Fibroblast of lung (primary cell): ENCODE measurements at regions not wholly inside any gene's neighbourhood (a gene's known extent, or its start where the extent isn't known, plus 50 kb on each side); places are given as distances from the start of the nearest gene placed in this dataset.

Experiments
- DNase-seq, 2 donors: peaks; one replicate each; pipeline versions ENCODE4 v3.0.0 to v3.0.0-alpha.2; 2010; ENCODE audit warnings: low read depth in 2 of 2
- H2AFZ ChIP-seq: 2 replicates; pipeline ENCODE4 v1.5.1; 2012; ENCODE audit warnings: low read length, control low read depth, inconsistent platforms
- H3K27ac ChIP-seq: 2 replicates; pipeline ENCODE4 v1.5.1; 2011; ENCODE audit warnings: low read length, control low read depth; ENCODE audit not compliant: insufficient read depth
- H3K27me3 ChIP-seq: 2 replicates; pipeline ENCODE4 v1.5.1; 2011; ENCODE audit warnings: mild to moderate bottlenecking, low read length; ENCODE audit not compliant: control insufficient read depth, insufficient read depth
- H3K36me3 ChIP-seq: 2 replicates; pipeline ENCODE4 v1.5.1; 2011; ENCODE audit warnings: low read length; ENCODE audit not compliant: control insufficient read depth, insufficient read depth
- H3K4me1 ChIP-seq: 2 replicates; pipeline ENCODE4 v1.5.1; 2011; ENCODE audit warnings: low read length; ENCODE audit not compliant: control insufficient read depth, insufficient read depth; ENCODE audit errors: extremely low read depth
- H3K4me2 ChIP-seq: 2 replicates; pipeline ENCODE4 v1.5.1; 2011; ENCODE audit warnings: low read length, control low read depth; ENCODE audit not compliant: insufficient read depth; ENCODE audit errors: extremely low read depth
- H3K4me3 ChIP-seq, 4 experiments: fragments of 200-600 bp in 1 of 4; sonication (generic) in 1 of 4; replicated peaks in 1 of 4; 2 replicates each; pipeline ENCODE4 v1.5.1; 2011 to 2016; ENCODE audit warnings: low read length in 4 of 4, low read depth in 3 of 4, mild to moderate bottlenecking in 3 of 4, control low read depth in 2 of 4, inconsistent platforms in 1 of 4, mixed read lengths in 1 of 4; ENCODE audit not compliant: insufficient read depth in 1 of 4; ENCODE audit errors: control extremely low read depth in 1 of 4
- H3K79me2 ChIP-seq: 2 replicates; pipeline ENCODE4 v1.5.1; 2012; ENCODE audit warnings: mild to moderate bottlenecking, low read length, inconsistent platforms; ENCODE audit not compliant: control insufficient read depth, insufficient read depth
- H3K9ac ChIP-seq: 2 replicates; pipeline ENCODE4 v1.5.1; 2011; ENCODE audit warnings: mild to moderate bottlenecking, low read length, control low read depth; ENCODE audit not compliant: insufficient read depth
- H3K9me3 ChIP-seq: 2 replicates; pipeline ENCODE4 v1.5.1; 2012; ENCODE audit warnings: low read depth, low read length; ENCODE audit not compliant: control insufficient read depth, insufficient read depth
- H4K20me1 ChIP-seq: 2 replicates; pipeline ENCODE4 v1.5.1; 2011; ENCODE audit warnings: low read length; ENCODE audit not compliant: control insufficient read depth, insufficient read depth; ENCODE audit errors: extremely low read depth
- CTCF ChIP-seq, 2 donors: IDR thresholded peaks in 1 of 2; conservative IDR thresholded peaks in 1 of 2; 1 replicate in 1 of 2; 2 replicates in 1 of 2; pipeline ENCODE4 v1.5.1; 2011 to 2012; ENCODE audit warnings: low read length in 2 of 2, control low read depth in 1 of 2, inconsistent platforms in 1 of 2, low read depth in 1 of 2, mild to moderate bottlenecking in 1 of 2
- EZH2 ChIP-seq: IDR thresholded peaks from 2 replicates; pipeline ENCODE4 v1.5.1; 2012; ENCODE audit warnings: low read length, control low read depth, mild to moderate bottlenecking; ENCODE audit errors: missing control alignments

DNA sequence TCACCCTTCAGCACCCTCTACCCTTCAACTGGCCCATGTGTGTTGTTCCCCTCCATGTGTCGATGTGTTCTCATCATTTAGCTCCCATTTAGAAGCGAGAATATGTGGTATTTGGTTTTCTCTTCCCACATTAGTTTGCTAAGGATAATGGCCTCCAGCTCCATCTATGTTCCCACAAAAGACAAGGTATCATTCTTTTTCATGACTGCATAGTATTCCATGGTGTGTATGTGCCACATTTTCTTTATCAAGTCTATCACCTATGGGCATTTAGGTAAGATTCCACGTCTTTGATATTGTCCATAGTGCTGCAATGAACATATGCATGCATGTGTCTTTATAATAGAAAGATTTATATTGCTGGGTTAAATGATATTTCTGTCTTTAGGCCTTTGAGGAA is 325.1 kb upstream of the ADAMTS16 start:
- no peaks in the 10 kb centered on the region for H3K9me3 ChIP-seq
- TF ChIP-seq CTCF (conservative IDR thresholded peaks at IDR 0.05 in 1 of 2, IDR thresholded peaks at IDR 0.05 in 1 of 2; ENCODE audit: low read depth in 1 of 2, low read length in 2 of 2) (no peak), EZH2 (no peak)
- no peak for DNase-seq
- no peaks in the 10 kb centered on the region for H3K79me2 ChIP-seq
- H3K4me1 ChIP-seq = no peaks in the 10 kb centered on the region
- H3K4me3 ChIP-seq = no peak overlapping the region
- H4K20me1 ChIP-seq = no peaks in the 10 kb centered on the region
- no peak overlapping the region for H2AFZ ChIP-seq
- H3K36me3 ChIP-seq = no peaks in the 10 kb centered on the region
- no peak overlapping the region for H3K4me2 ChIP-seq
- H3K27ac ChIP-seq = no peak overlapping the region
- H3K9ac ChIP-seq = no peak overlapping the region
- no peaks in the 10 kb centered on the region for H3K27me3 ChIP-seq

DNA sequence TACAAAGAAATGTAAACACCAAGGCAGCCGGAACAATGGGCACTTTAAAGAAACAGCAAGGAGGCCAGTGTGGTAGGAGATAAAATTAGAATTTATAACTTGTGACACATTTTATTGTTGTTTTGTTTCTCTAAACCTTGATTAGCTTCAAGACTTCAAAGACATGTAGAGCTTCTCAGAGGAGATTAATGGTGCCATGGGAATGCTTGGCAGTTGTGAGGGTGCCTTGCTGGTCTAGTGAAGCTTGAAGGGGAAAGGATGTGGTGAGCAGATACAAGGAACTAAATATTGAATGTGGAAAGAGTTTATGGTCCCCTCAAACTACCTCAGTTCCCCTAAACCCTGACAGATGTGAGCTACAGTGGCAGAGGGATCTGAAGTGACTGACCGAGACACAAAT is 322.4 kb upstream of the ADAMTS16 start:
- Histone ChIP-seq H3K27ac (no peak overlapping the region), H3K79me2 (no peaks in the 10 kb centered on the region), H4K20me1 (no peaks in the 10 kb centered on the region), H3K9ac (no peak overlapping the region), H3K4me1 (no peaks in the 10 kb centered on the region), H3K36me3 (no peaks in the 10 kb centered on the region), H3K9me3 (no peaks in the 10 kb centered on the region), H3K4me2 (no peak overlapping the region), H3K4me3 (no peak overlapping the region), H2AFZ (no peak overlapping the region), H3K27me3 (no peaks in the 10 kb centered on the region)
- no peak for TF ChIP-seq CTCF (conservative IDR thresholded peaks at IDR 0.05 in 1 of 2, IDR thresholded peaks at IDR 0.05 in 1 of 2; ENCODE audit: low read depth in 1 of 2, low read length in 2 of 2)
- TF ChIP-seq EZH2 = no peak
- no peak for DNase-seq

DNA sequence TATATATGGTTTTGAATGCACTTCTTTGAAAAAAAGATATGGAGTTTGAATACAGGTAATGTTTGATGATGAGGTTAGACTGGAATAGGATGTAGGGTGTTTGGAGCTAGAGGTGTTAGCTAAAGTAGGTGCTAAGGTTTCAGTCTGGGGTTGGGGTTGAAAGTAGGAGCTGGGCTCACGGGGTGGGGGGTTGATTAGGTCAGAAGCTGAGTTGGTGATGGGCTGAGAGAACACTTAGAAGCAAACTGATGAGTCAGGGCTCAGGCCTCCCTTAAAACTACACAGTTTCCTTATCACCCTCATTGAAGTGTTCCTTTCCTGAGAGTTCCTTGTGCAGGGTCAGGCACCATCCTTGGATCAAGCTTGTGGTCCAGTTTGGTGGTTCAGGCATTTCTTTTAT is 308.8 kb upstream of the ADAMTS16 start:
- DNase-seq = no peak
- TF ChIP-seq CTCF (conservative IDR thresholded peaks at IDR 0.05 in 1 of 2, IDR thresholded peaks at IDR 0.05 in 1 of 2; ENCODE audit: low read depth in 1 of 2, low read length in 2 of 2) = no peak
- no peak for TF ChIP-seq EZH2

More for the DNA sequence above, 308.8 kb upstream of the ADAMTS16 start:
- no peak overlapping the region for H3K4me2 ChIP-seq
- H3K36me3 ChIP-seq = no peaks in the 10 kb centered on the region
- no peaks in the 10 kb centered on the region for H3K27me3 ChIP-seq
- H2AFZ ChIP-seq = no peak overlapping the region
- H3K4me3 ChIP-seq = no peak overlapping the region
- H4K20me1 ChIP-seq = no peaks in the 10 kb centered on the region
- H3K27ac ChIP-seq = no peak overlapping the region
- H3K79me2 ChIP-seq = no peaks in the 10 kb centered on the region
- H3K4me1 ChIP-seq = no peaks in the 10 kb centered on the region
- H3K9ac ChIP-seq = no peak overlapping the region
- H3K9me3 ChIP-seq = no peaks in the 10 kb centered on the region
